ENCODE measurements at regions not wholly inside any gene's neighbourhood (a gene's known extent, or its start where the extent isn't known, plus 50 kb on each side); places are given as distances from the start of the nearest gene placed in this dataset.

- TF ChIP-seq MAX (IDR thresholded peaks at IDR 0.05) (no peak), GABPA (IDR thresholded peaks at IDR 0.05 in 1 of 2, conservative IDR thresholded peaks at IDR 0.05 in 1 of 2) (no peak), RXRA (IDR thresholded peaks at IDR 0.05) (no peak), ZBTB33 (IDR thresholded peaks at IDR 0.05) (no peak)
Observed at GRCh38 chr6:40180271-40180670, 246.0 kb upstream of the MOCS1 start (continued).

GRCh38 chr6:40179496-40179895, 245.2 kb upstream of the MOCS1 start:
- Histone ChIP-seq H3K36me3 (ENCODE audit: control insufficient read depth in 4 of 4, insufficient read depth in 3 of 4, low read depth in 1 of 4, low read length in 3 of 4) (no peaks in the 10 kb centered on the region), H3K4me1 (ENCODE audit: control insufficient read depth in 4 of 4, insufficient read depth in 4 of 4, low read length in 3 of 4) (no peaks in the 10 kb centered on the region), H3K4me3 (ENCODE audit: low read depth in 1 of 3, low read length in 3 of 3) (no peak overlapping the region), H3K27ac (ENCODE audit: low read depth in 1 of 2, low read length in 2 of 2) (no peak overlapping the region), H3K27me3 (ENCODE audit: control insufficient read depth in 4 of 4, insufficient read depth in 4 of 4, low read length in 3 of 4) (peaks cover 0 to 5% (median 0%) of the 10 kb centered on the region in 4 donors), H3K9me3 (ENCODE audit: control insufficient read depth in 4 of 4, low read length in 3 of 4) (peaks cover 5 to 10% (median 8%) of the 10 kb centered on the region in 4 donors), H3K9ac (ENCODE audit: low read depth in 1 of 2, low read length in 2 of 2) (no peak overlapping the region)
- 88% methylated on average over 1 of the region's 1 CpG for WGBS
- TF ChIP-seq RAD21 (IDR thresholded peaks at IDR 0.05) = no peak
- no peak for TF ChIP-seq HNF4G (IDR thresholded peaks at IDR 0.05)
- no peak for TF ChIP-seq HNF4A (conservative IDR thresholded peaks at IDR 0.05)
- no peak for TF ChIP-seq TAF1 (conservative IDR thresholded peaks at IDR 0.05)
- TF ChIP-seq SP1 (IDR thresholded peaks at IDR 0.05) = no peak
- no peak for TF ChIP-seq CTCF (IDR thresholded peaks at IDR 0.05; ENCODE audit: low read depth, low read length, missing input control)
- no peak for TF ChIP-seq EGR1 (IDR thresholded peaks at IDR 0.05; ENCODE audit: low read depth in 2 of 2)
- no peak for TF ChIP-seq NR2F2 (IDR thresholded peaks at IDR 0.05)
- TF ChIP-seq ATF3 (IDR thresholded peaks at IDR 0.05) = no peak
- no peak for TF ChIP-seq FOXA2 (IDR thresholded peaks at IDR 0.05)
- no peak for TF ChIP-seq MAX (IDR thresholded peaks at IDR 0.05)
- no peak for TF ChIP-seq FOXA1 (IDR thresholded peaks at IDR 0.05)
- no peak for TF ChIP-seq JUND (IDR thresholded peaks at IDR 0.05)
- no peak for TF ChIP-seq YY1 (IDR thresholded peaks at IDR 0.05)
- no peak for TF ChIP-seq RXRA (IDR thresholded peaks at IDR 0.05)
- no peak for TF ChIP-seq GABPA (IDR thresholded peaks at IDR 0.05 in 1 of 2, conservative IDR thresholded peaks at IDR 0.05 in 1 of 2)
- no peak for TF ChIP-seq REST (IDR thresholded peaks at IDR 0.05)
- DNase-seq (ENCODE audit: low spot score) = no peak
